Daoy (cell line): ENCODE measurements at regions not wholly inside any gene's neighbourhood (a gene's known extent, or its start where the extent isn't known, plus 50 kb on each side); places are given as distances from the start of the nearest gene placed in this dataset.
A peak's percentile ranks its signal among the peaks of the same experiment; 100 is the strongest.

Experiments used
- DNase-seq: peaks from one replicate; pipeline ENCODE4 v3.0.0-alpha.2; 2015; ENCODE audit warnings: low read depth

- no peak for DNase-seq
These were observed 1387.1 kb upstream of the TMEFF2 start for GRCh38 chr2:193581807-193582206.

- peak; percentile 9 for DNase-seq
These were observed 1385.6 kb upstream of the TMEFF2 start for GRCh38 chr2:193580176-193580950.

GRCh38 chr2:193566886-193567285 lies 1372.2 kb upstream of the TMEFF2 start:
- DNase-seq: no peak

- no peak for DNase-seq
These were observed 1371.5 kb upstream of the TMEFF2 start for GRCh38 chr2:193566276-193566675.

- no peak for DNase-seq
These were observed 1367.3 kb upstream of the TMEFF2 start for GRCh38 chr2:193562031-193562430.

GRCh38 chr2:193561054-193561453 lies 1366.3 kb upstream of the TMEFF2 start:
- DNase-seq: peak; percentile 37

GRCh38 chr2:193556766-193557470 lies 1362.2 kb upstream of the TMEFF2 start:
- DNase-seq: peak; percentile 59

GRCh38 chr2:193549661-193550060 lies 1354.9 kb upstream of the TMEFF2 start:
- DNase-seq: no peak

GRCh38 chr2:193542762-193543161 lies 1348.0 kb upstream of the TMEFF2 start:
- DNase-seq: no peak

- no peak for DNase-seq
These were observed 1344.5 kb upstream of the TMEFF2 start for GRCh38 chr2:193539188-193539587.

GRCh38 chr2:193538061-193538460 lies 1343.3 kb upstream of the TMEFF2 start:
- DNase-seq: no peak

GRCh38 chr2:193537531-193537930 lies 1342.8 kb upstream of the TMEFF2 start:
- no peak for DNase-seq

- no peak for DNase-seq
These were observed 1333.7 kb upstream of the TMEFF2 start for GRCh38 chr2:193528458-193528857.

- no peak for DNase-seq
These were observed 1332.4 kb upstream of the TMEFF2 start for GRCh38 chr2:193527146-193527545.

- DNase-seq: no peak
These were observed 1328.9 kb upstream of the TMEFF2 start for GRCh38 chr2:193523662-193524061.

GRCh38 chr2:193521523-193521922 lies 1326.8 kb upstream of the TMEFF2 start:
- no peak for DNase-seq

- no peak for DNase-seq
These were observed 1326.2 kb upstream of the TMEFF2 start for GRCh38 chr2:193520709-193521458.

- peak; percentile 42 for DNase-seq
These were observed 1323.5 kb upstream of the TMEFF2 start for GRCh38 chr2:193518041-193518817.

GRCh38 chr2:193517615-193518014 lies 1322.9 kb upstream of the TMEFF2 start:
- DNase-seq: no peak

GRCh38 chr2:193506035-193506434 lies 1311.3 kb upstream of the TMEFF2 start:
- DNase-seq: no peak

- DNase-seq: no peak
These were observed 1310.9 kb upstream of the TMEFF2 start for GRCh38 chr2:193505620-193506019.
